Endodermal cell (in vitro differentiated cells): ENCODE measurements at regions not wholly inside any gene's neighbourhood (a gene's known extent, or its start where the extent isn't known, plus 50 kb on each side); places are given as distances from the start of the nearest gene placed in this dataset.

Experiments
- DNase-seq: peaks from one replicate; pipeline ENCODE4 v3.0.0-alpha.2; 2017
- H3K27ac ChIP-seq: 2 replicates; pipeline ENCODE4 v1.5.1; 2013; ENCODE audit warnings: mild to moderate bottlenecking, low read depth, low read length, moderate library complexity
- H3K27me3 ChIP-seq: 2 replicates; pipeline ENCODE4 v1.6.1; 2013; ENCODE audit warnings: mild to moderate bottlenecking, low read length, moderate library complexity; ENCODE audit not compliant: insufficient read depth, control insufficient read depth, poor library complexity, severe bottlenecking
- H3K36me3 ChIP-seq: 2 replicates; pipeline ENCODE4 v1.7.0; 2013; ENCODE audit warnings: mild to moderate bottlenecking, low read length, moderate library complexity; ENCODE audit not compliant: control insufficient read depth, insufficient read depth
- H3K4me1 ChIP-seq: one replicate; pipeline ENCODE4 v1.7.0; 2013; ENCODE audit warnings: low read length; ENCODE audit not compliant: control insufficient read depth, insufficient read depth
- H3K4me3 ChIP-seq: 2 replicates; pipeline ENCODE4 v1.5.1; 2013; ENCODE audit warnings: mild to moderate bottlenecking, low read length, moderate library complexity
- H3K9ac ChIP-seq: 2 replicates; pipeline ENCODE4 v1.6.1; 2013; ENCODE audit warnings: mild to moderate bottlenecking, low read length, moderate library complexity; ENCODE audit not compliant: poor library complexity, severe bottlenecking; ENCODE audit errors: extremely low read depth
- H3K9me3 ChIP-seq: 2 replicates; pipeline ENCODE4 v1.6.1; 2013; ENCODE audit warnings: mild to moderate bottlenecking, low read length, moderate library complexity; ENCODE audit not compliant: control insufficient read depth
- H3K27ac Mint-ChIP-seq: 2 replicates; pipeline ENCODE4 v1.8.0; 2020; ENCODE audit warnings: mixed read lengths
- H3K27me3 Mint-ChIP-seq: 2 replicates; pipeline ENCODE4 v1.8.0; 2021; ENCODE audit warnings: mild to moderate bottlenecking, mixed read lengths; ENCODE audit not compliant: insufficient read depth
- H3K36me3 Mint-ChIP-seq: 2 replicates; pipeline ENCODE4 v1.8.0; 2020; ENCODE audit warnings: low read depth, mixed read lengths
- H3K4me1 Mint-ChIP-seq: 2 replicates; pipeline ENCODE4 v1.8.0; 2020; ENCODE audit warnings: mixed read lengths
- H3K4me3 Mint-ChIP-seq: 2 replicates; pipeline ENCODE4 v1.8.0; 2020; ENCODE audit warnings: mild to moderate bottlenecking, moderate library complexity, mixed read lengths
- H3K9me3 Mint-ChIP-seq: 2 replicates; pipeline ENCODE4 v1.8.0; 2020; ENCODE audit warnings: mild to moderate bottlenecking, mixed read lengths
- WGBS, 2 experiments: methylation state at CpG; one replicate each; pipeline versions ENCODE4 v1.1.5 to v1.1.7; 2013; ENCODE audit warnings: missing lambda C conversion rate in 2 of 2, mixed read lengths in 1 of 2; ENCODE audit not compliant: insufficient coverage in 1 of 2, insufficient read length in 1 of 2; 5-methylcytosine and 5-hydroxymethylcytosine counted together
- TF ChIP-seq, protein P1 (sequence below): fragments of 200-600 bp; sonication (generic); conservative IDR thresholded peaks from 2 replicates; pipeline ENCODE4 v1.5.0; 2021; ENCODE audit warnings: antibody characterized with exemption, mild to moderate bottlenecking

GRCh38 chr4:23006756-23007155 is 314.0 kb downstream of the GBA3 start:
- DNase-seq, result no peak
- Histone ChIP-seq H3K4me3 (no peak overlapping the region), H3K27me3 (no peaks in the 10 kb centered on the region), H3K27ac (no peak overlapping the region), H3K4me1 (no peaks in the 10 kb centered on the region), H3K9me3 (no peaks in the 10 kb centered on the region), H3K9ac (no peak overlapping the region), H3K36me3 (no peaks in the 10 kb centered on the region)
- no peak overlapping the region for H3K27ac Mint-ChIP-seq
- no peaks in the 10 kb centered on the region for H3K36me3 Mint-ChIP-seq
- TF ChIP-seq, protein P1, sequence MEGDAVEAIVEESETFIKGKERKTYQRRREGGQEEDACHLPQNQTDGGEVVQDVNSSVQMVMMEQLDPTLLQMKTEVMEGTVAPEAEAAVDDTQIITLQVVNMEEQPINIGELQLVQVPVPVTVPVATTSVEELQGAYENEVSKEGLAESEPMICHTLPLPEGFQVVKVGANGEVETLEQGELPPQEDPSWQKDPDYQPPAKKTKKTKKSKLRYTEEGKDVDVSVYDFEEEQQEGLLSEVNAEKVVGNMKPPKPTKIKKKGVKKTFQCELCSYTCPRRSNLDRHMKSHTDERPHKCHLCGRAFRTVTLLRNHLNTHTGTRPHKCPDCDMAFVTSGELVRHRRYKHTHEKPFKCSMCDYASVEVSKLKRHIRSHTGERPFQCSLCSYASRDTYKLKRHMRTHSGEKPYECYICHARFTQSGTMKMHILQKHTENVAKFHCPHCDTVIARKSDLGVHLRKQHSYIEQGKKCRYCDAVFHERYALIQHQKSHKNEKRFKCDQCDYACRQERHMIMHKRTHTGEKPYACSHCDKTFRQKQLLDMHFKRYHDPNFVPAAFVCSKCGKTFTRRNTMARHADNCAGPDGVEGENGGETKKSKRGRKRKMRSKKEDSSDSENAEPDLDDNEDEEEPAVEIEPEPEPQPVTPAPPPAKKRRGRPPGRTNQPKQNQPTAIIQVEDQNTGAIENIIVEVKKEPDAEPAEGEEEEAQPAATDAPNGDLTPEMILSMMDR, result no peak
- H3K4me3 Mint-ChIP-seq, result no peak overlapping the region
- H3K27me3 Mint-ChIP-seq, result no peaks in the 10 kb centered on the region
- H3K9me3 Mint-ChIP-seq, result no peaks in the 10 kb centered on the region
- no peaks in the 10 kb centered on the region for H3K4me1 Mint-ChIP-seq

DNA sequence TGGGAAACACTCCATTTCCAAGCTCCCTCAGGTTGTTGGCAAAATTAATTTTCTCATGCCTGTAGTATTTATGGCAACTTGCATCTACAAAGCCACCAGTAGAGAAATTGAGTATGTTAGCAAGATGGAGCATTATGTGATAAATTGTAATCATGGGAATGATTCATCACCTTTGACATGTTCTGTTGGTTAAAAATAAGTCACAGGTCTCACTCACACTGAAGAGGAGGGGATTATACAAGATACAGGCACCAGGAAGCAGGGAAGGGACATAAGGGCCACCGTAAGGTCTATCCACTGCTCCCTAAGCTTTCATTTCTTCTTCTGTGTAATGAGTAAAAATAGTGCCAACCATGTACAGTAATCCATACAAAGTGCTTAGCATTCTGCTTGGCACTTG is 313.0 kb downstream of the GBA3 start:
- no peak overlapping the region for H3K4me3 Mint-ChIP-seq

DNA sequence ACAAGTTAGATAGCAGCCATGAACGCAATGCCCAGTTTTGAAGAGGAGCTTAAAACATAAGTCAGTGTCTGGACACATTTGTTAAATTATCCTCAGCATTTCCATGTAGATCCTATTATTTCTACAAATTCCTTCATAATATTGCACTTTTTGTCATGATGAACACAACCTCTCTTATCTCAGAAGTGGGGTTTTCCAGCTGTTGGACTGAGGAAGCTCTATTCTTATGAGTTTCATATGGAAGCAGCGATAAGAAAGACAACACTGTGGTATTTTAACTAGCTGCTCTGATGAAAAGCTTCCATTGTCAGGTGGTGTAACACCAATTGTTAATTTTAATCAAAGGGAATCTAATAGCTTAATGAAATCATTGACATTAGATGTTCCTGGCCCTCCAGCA is 308.7 kb downstream of the GBA3 start:
- WGBS, 2 experiments, result 92 to 100% methylated on average over 1 to 2 of the region's 2 CpGs
- TF ChIP-seq, protein P1, result no peak
- Histone ChIP-seq H3K4me1 (no peaks in the 10 kb centered on the region), H3K27ac (no peak overlapping the region), H3K27me3 (no peaks in the 10 kb centered on the region), H3K4me3 (no peak overlapping the region), H3K9me3 (no peaks in the 10 kb centered on the region), H3K36me3 (no peaks in the 10 kb centered on the region), H3K9ac (no peak overlapping the region)
- H3K27ac Mint-ChIP-seq, result no peak overlapping the region
- H3K36me3 Mint-ChIP-seq, result no peaks in the 10 kb centered on the region
- no peaks in the 10 kb centered on the region for H3K9me3 Mint-ChIP-seq
- no peak overlapping the region for H3K4me3 Mint-ChIP-seq
- no peaks in the 10 kb centered on the region for H3K4me1 Mint-ChIP-seq
- H3K27me3 Mint-ChIP-seq, result no peaks in the 10 kb centered on the region
- no peak for DNase-seq

More for the DNA sequence above, 313.0 kb downstream of the GBA3 start:
- Histone ChIP-seq H3K4me1 (no peaks in the 10 kb centered on the region), H3K36me3 (no peaks in the 10 kb centered on the region), H3K9ac (no peak overlapping the region), H3K4me3 (no peak overlapping the region), H3K27ac (no peak overlapping the region), H3K27me3 (no peaks in the 10 kb centered on the region), H3K9me3 (no peaks in the 10 kb centered on the region)
- TF ChIP-seq, protein P1, result no peak
- 100% methylated on average over 1 of the region's 1 CpG; no CpG with 5 or more reads in 1 of the 2 experiments for WGBS, 2 experiments
- Mint-ChIP-seq H3K27ac (no peak overlapping the region), H3K4me1 (no peaks in the 10 kb centered on the region), H3K9me3 (no peaks in the 10 kb centered on the region), H3K36me3 (no peaks in the 10 kb centered on the region), H3K27me3 (no peaks in the 10 kb centered on the region)
- no peak for DNase-seq
